NB4 (cell line): ENCODE measurements at regions not wholly inside any gene's neighbourhood (a gene's known extent, or its start where the extent isn't known, plus 50 kb on each side); places are given as distances from the start of the nearest gene placed in this dataset.
A peak's percentile ranks its signal among the peaks of the same experiment; 100 is the strongest.

ENCODE experiments used
- DNase-seq: peaks from one replicate; pipeline ENCODE4 v3.0.0; 2010; ENCODE audit warnings: low read depth
- H3K4me3 ChIP-seq: one replicate; pipeline ENCODE4 v1.5.1; 2011; ENCODE audit warnings: mild to moderate bottlenecking, low read depth, low read length, moderate library complexity
- CTCF ChIP-seq: IDR thresholded peaks from one replicate; pipeline ENCODE4 v1.5.1; 2012; ENCODE audit warnings: low read depth, low read length
- MAX ChIP-seq: IDR thresholded peaks from 2 replicates; pipeline ENCODE4 v1.6.1; 2011; ENCODE audit warnings: low read depth, low read length
- MYC ChIP-seq: IDR thresholded peaks from 2 replicates; pipeline ENCODE4 v1.6.1; 2011; ENCODE audit warnings: low read depth, low read length
- POLR2A ChIP-seq: IDR thresholded peaks from 2 replicates; pipeline ENCODE4 v1.6.1; 2011; ENCODE audit warnings: mild to moderate bottlenecking; ENCODE audit not compliant: insufficient read length; ENCODE audit errors: extremely low read depth

GRCh38 chr9:120315154-120315553, 264.8 kb downstream of the CDK5RAP2 start:
- no peak for DNase-seq
- no peak for TF ChIP-seq POLR2A
- TF ChIP-seq MAX, result no peak
- no peak for TF ChIP-seq MYC
- no peak for TF ChIP-seq CTCF
- no peak overlapping the region for H3K4me3 ChIP-seq

- no peak overlapping the region for H3K4me3 ChIP-seq
- DNase-seq, result no peak
- TF ChIP-seq MYC (no peak), CTCF (no peak), POLR2A (no peak), MAX (no peak)
Measured at GRCh38 chr9:120312031-120312430, 267.9 kb downstream of the CDK5RAP2 start.

GRCh38 chr9:120310035-120310434, 269.9 kb downstream of the CDK5RAP2 start:
- DNase-seq, result peak; percentile 8
- no peak for TF ChIP-seq MAX
- TF ChIP-seq MYC, result no peak
- no peak for TF ChIP-seq POLR2A
- TF ChIP-seq CTCF, result no peak
- H3K4me3 ChIP-seq, result no peak overlapping the region

GRCh38 chr9:120308495-120308894, 271.5 kb downstream of the CDK5RAP2 start:
- DNase-seq, result peak; percentile 16
- H3K4me3 ChIP-seq, result no peak overlapping the region
- TF ChIP-seq POLR2A, result no peak
- no peak for TF ChIP-seq MYC
- TF ChIP-seq CTCF, result no peak
- TF ChIP-seq MAX, result no peak

GRCh38 chr9:120307599-120307998, 272.4 kb downstream of the CDK5RAP2 start:
- TF ChIP-seq MYC (no peak), CTCF (no peak), POLR2A (no peak), MAX (no peak)
- H3K4me3 ChIP-seq, result no peak overlapping the region
- DNase-seq, result no peak

- H3K4me3 ChIP-seq, result no peak overlapping the region
- DNase-seq, result no peak
- TF ChIP-seq POLR2A (no peak), MYC (no peak), CTCF (no peak), MAX (no peak)
Measured at GRCh38 chr9:120306561-120306960, 273.4 kb downstream of the CDK5RAP2 start.
